ENCODE measurements at regions not wholly inside any gene's neighbourhood (a gene's known extent, or its start where the extent isn't known, plus 50 kb on each side); places are given as distances from the start of the nearest gene placed in this dataset.

DNA sequence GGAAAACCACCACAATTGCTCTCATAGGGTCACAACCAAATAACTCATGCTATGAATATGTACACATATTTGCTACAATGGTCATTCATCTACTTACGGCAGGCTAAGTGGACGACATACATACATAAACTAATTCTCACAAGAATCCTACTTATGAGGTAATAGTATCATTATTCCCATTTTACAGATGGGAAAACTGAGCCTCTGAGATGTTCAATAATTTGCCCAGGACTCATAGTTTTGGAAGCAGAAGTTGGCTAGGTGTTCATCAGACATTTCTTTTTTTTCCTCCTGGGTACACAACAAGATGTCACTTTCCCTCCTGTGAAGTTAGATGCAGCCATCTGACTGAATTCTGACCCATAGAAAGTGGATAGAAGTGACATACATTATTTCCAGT lies 89.0 kb upstream of the PKDCC start:
- TF ChIP-seq POLR2AphosphoS5 (IDR thresholded peaks at IDR 0.05), result no peak
- no peak for TF ChIP-seq POLR2A (IDR thresholded peaks at IDR 0.05)
- TF ChIP-seq CTCF (IDR thresholded peaks at IDR 0.05 in 8 of 11, conservative IDR thresholded peaks at IDR 0.05 in 3 of 11), result no peak
